Activated B cell treated with CpG ODN at 0.5 μM for 24 hours (primary cell): ENCODE measurements at regions not wholly inside any gene's neighbourhood (a gene's known extent, or its start where the extent isn't known, plus 50 kb on each side); places are given as distances from the start of the nearest gene placed in this dataset.

Experiments
- ATAC-seq: fragments of 200-7000 bp; cut with Tn5 transposase; one replicate; pipeline ENCODE4 v1.10.0; 2021; ENCODE audit warnings: low read depth, mild to moderate bottlenecking, moderate library complexity
- CTCF ChIA-PET: fragments of 350-600 bp; sonication (Branson Sonifier 250); formaldehyde crosslinking; loops from one replicate; lab custom pipeline; 2021; ENCODE audit warnings: antibody characterized with exemption; lab: Charles Lee
- POLR2A ChIA-PET: fragments of 350-600 bp; sonication (Branson Sonifier 250); formaldehyde crosslinking; loops from one replicate; lab custom pipeline; 2021; ENCODE audit warnings: antibody characterized with exemption; lab: Charles Lee
- DNase-seq: peaks from one replicate; pipeline ENCODE4 v3.0.0; 2022
- H3K27ac Mint-ChIP-seq: one replicate; pipeline ENCODE4 v1.8.0; 2020; ENCODE audit warnings: mixed read lengths
- H3K27me3 Mint-ChIP-seq: one replicate; pipeline ENCODE4 v1.8.0; 2021; ENCODE audit warnings: mixed read lengths
- H3K36me3 Mint-ChIP-seq: one replicate; pipeline ENCODE4 v1.8.0; 2021; ENCODE audit warnings: low read depth, mixed read lengths
- H3K4me1 Mint-ChIP-seq: one replicate; pipeline ENCODE4 v1.8.0; 2021; ENCODE audit warnings: mixed read lengths
- H3K4me3 Mint-ChIP-seq: one replicate; pipeline ENCODE4 v1.8.0; 2020; ENCODE audit warnings: mild to moderate bottlenecking, mixed read lengths
- H3K9me3 Mint-ChIP-seq: one replicate; pipeline ENCODE4 v1.8.0; 2020; ENCODE audit warnings: mixed read lengths
- intact Hi-C: fragments of 100-400 bp; cut with micrococcal nuclease; formaldehyde crosslinking; loops from one replicate; pipeline ENCODE4 v1.15.1; 2024
- TF ChIP-seq, protein P1 (sequence below): fragments of 200-600 bp; IDR thresholded peaks from one replicate; pipeline ENCODE4 v1.8.0; 2022; ENCODE audit warnings: antibody characterized with exemption, mild to moderate bottlenecking

DNA sequence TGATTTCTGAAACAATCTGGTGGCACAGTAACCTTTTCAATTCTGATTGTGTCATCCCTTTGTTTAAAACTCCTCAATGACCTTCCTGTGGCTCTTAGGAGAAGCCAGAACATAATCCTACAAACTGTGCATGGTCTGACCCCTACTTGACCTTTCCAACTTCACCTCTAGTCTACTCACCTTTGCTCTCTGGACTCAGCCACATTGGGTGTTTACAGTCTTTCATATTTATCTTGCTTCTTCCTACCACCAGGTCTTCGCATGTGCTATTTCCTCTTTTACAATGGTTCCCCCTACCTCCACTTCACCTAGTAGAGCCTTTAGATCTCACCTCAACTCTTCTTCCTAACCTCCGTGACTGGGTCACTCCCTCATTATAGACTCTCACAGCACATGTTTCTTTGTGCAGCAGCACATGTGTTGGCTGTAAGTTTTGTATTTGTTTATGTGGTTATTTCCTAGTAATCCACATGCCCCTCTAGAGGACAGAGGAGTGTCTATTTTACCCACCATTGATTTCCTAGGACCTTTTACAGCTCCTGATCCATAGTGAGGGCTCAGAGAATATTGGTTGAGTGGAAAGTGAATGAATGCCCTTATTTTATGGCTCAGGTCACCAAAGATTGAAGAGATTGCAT is 320.8 kb upstream of the MEIS1 start:
- ChIA-PET CTCF (no interaction called here), POLR2A (no interaction called here)
- intact Hi-C loops, result no loop called here
- ATAC-seq, result no peak
- no peaks in the 10 kb centered on the region for H3K27me3 Mint-ChIP-seq
- no peak for DNase-seq
- TF ChIP-seq, protein P1, sequence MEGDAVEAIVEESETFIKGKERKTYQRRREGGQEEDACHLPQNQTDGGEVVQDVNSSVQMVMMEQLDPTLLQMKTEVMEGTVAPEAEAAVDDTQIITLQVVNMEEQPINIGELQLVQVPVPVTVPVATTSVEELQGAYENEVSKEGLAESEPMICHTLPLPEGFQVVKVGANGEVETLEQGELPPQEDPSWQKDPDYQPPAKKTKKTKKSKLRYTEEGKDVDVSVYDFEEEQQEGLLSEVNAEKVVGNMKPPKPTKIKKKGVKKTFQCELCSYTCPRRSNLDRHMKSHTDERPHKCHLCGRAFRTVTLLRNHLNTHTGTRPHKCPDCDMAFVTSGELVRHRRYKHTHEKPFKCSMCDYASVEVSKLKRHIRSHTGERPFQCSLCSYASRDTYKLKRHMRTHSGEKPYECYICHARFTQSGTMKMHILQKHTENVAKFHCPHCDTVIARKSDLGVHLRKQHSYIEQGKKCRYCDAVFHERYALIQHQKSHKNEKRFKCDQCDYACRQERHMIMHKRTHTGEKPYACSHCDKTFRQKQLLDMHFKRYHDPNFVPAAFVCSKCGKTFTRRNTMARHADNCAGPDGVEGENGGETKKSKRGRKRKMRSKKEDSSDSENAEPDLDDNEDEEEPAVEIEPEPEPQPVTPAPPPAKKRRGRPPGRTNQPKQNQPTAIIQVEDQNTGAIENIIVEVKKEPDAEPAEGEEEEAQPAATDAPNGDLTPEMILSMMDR, result no peak
- no peaks in the 10 kb centered on the region for H3K9me3 Mint-ChIP-seq
- H3K36me3 Mint-ChIP-seq, result no peaks in the 10 kb centered on the region
- no peaks in the 10 kb centered on the region for H3K4me1 Mint-ChIP-seq
- no peak overlapping the region for H3K4me3 Mint-ChIP-seq
- H3K27ac Mint-ChIP-seq, result no peak overlapping the region

DNA sequence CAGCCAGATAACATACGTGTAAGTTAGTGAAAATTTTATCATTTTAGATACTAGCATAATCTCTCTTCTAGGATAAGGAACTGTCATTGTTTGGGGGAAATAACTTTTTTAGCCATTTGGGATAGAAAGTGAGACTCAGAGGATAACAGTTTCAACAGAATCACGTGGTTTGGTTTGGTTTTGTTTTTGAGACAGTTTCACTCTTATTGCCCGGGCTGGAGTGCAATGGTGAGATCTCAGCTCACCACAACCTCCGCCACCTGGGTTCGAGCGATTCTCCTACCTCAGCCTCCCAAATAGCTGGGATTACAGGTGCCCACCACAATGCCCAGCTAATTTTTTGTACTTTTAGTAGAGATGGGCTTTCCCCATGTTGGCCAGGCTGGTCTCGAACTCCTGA is 323.2 kb upstream of the MEIS1 start:
- TF ChIP-seq, protein P1, result no peak
- DNase-seq (no peak), ATAC-seq (no peak)
- Mint-ChIP-seq H3K27me3 (no peaks in the 10 kb centered on the region), H3K4me1 (no peaks in the 10 kb centered on the region), H3K36me3 (no peaks in the 10 kb centered on the region), H3K4me3 (no peak overlapping the region), H3K9me3 (peaks cover 4% of the 10 kb centered on the region), H3K27ac (no peak overlapping the region)
- CTCF ChIA-PET, result no interaction called here
- intact Hi-C loops, result no loop called here
- POLR2A ChIA-PET, result no interaction called here

DNA sequence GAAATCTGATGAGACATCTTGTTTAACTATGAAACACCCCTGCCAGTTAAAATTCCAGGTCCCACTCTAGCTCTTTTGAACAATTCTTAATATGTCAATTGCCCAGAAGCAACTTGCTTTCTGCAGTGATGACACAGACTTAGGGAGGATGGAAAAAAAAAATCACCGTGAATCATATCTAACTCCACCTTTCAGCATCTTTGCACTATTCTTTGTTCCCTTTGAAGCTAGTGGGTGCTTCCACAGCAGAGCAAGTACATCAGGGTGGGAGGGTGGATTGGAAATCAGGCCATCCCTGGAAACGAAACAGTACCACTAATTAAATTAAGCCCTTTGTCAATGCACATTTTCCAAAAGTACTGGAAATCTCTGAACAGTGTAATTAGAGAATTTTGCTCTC is 324.3 kb upstream of the MEIS1 start:
- no peak overlapping the region for H3K27ac Mint-ChIP-seq
- TF ChIP-seq, protein P1, result no peak
- POLR2A ChIA-PET, result no interaction called here
- no peak for ATAC-seq
- H3K27me3 Mint-ChIP-seq, result no peaks in the 10 kb centered on the region
- H3K36me3 Mint-ChIP-seq, result no peaks in the 10 kb centered on the region
- no peaks in the 10 kb centered on the region for H3K4me1 Mint-ChIP-seq
- no peak for DNase-seq
- peaks cover 4% of the 10 kb centered on the region for H3K9me3 Mint-ChIP-seq
- intact Hi-C loops, result no loop called here
- CTCF ChIA-PET, result no interaction called here
- H3K4me3 Mint-ChIP-seq, result no peak overlapping the region

DNA sequence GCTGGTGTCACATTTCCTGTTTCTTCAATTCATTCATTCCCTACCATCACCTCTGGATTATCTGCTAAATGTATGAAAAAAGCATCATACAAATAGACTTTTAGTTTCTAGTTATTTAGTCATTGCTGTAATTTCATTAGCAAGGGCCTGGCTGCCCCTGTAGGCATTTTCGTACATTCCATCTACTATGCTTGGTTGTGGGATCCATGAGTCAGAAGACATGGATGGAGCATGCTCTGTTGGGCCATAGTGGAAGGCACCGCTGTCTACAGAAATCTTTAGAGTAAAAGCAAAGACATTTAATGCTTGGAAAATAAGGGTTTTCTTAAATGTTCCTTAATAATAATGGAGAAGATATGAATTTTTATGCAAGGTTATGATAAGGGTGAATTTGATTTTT is 324.8 kb upstream of the MEIS1 start:
- intact Hi-C loops, result no loop called here
- Mint-ChIP-seq H3K4me3 (no peak overlapping the region), H3K36me3 (no peaks in the 10 kb centered on the region), H3K9me3 (peaks cover 4% of the 10 kb centered on the region), H3K27ac (no peak overlapping the region), H3K27me3 (no peaks in the 10 kb centered on the region), H3K4me1 (no peaks in the 10 kb centered on the region)
- TF ChIP-seq, protein P1, result no peak
- no peak for ATAC-seq
- ChIA-PET CTCF (no interaction called here), POLR2A (no interaction called here)
- no peak for DNase-seq

DNA sequence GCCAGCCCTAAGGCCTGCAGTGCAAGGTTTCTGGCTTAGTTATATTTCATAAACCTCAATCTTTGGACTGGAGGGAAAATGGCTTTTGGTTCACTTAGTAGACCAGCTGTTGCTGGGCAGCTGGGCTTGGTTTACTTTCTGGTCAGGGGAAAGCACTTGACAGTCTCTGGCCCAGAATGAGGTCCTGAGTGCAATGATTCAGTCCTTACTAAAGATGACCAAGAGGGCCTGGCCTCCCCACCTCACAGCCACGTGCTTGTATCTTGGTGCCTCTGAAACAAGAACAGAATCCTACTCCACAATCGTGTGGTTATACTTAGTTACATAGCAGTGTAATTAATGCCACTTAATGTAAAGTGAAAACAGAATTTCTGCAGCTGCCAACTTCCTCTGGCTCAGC is 325.5 kb upstream of the MEIS1 start:
- ATAC-seq (no peak), DNase-seq (no peak)
- intact Hi-C loops, result no loop called here
- TF ChIP-seq, protein P1, result no peak
- no peaks in the 10 kb centered on the region for H3K27me3 Mint-ChIP-seq
- no peak overlapping the region for H3K27ac Mint-ChIP-seq
- H3K4me1 Mint-ChIP-seq, result no peaks in the 10 kb centered on the region
- ChIA-PET CTCF (no interaction called here), POLR2A (no interaction called here)
- H3K36me3 Mint-ChIP-seq, result no peaks in the 10 kb centered on the region
- peaks cover 4% of the 10 kb centered on the region for H3K9me3 Mint-ChIP-seq
- H3K4me3 Mint-ChIP-seq, result no peak overlapping the region
